ENCODE measurements at regions not wholly inside any gene's neighbourhood (a gene's known extent, or its start where the extent isn't known, plus 50 kb on each side); places are given as distances from the start of the nearest gene placed in this dataset.

- no peak for DNase-seq
- intact Hi-C loops (cut with DNase I; ENCODE audit: low total_unique reads) = no loop called here
- H3K4me1 ChIP-seq = no peaks in the 10 kb centered on the region
- no peak overlapping the region for H3K4me3 ChIP-seq
- TF ChIP-seq POLR2A (IDR thresholded peaks at IDR 0.05) (no peak), CTCF (IDR thresholded peaks at IDR 0.05) (no peak)
- no peaks in the 10 kb centered on the region for H3K27me3 ChIP-seq
- H3K9me3 ChIP-seq = no peaks in the 10 kb centered on the region
- H3K27ac ChIP-seq = no peak overlapping the region
- H3K36me3 ChIP-seq = no peaks in the 10 kb centered on the region
Measured at GRCh38 chr5:125365747-125366146, 619.3 kb upstream of the ZNF608 start.

GRCh38 chr5:125367702-125368101 lies 621.3 kb upstream of the ZNF608 start:
- DNase-seq = no peak
- H3K27ac ChIP-seq = no peak overlapping the region
- TF ChIP-seq POLR2A (IDR thresholded peaks at IDR 0.05) = no peak
- no peak for TF ChIP-seq CTCF (IDR thresholded peaks at IDR 0.05)
- no peaks in the 10 kb centered on the region for H3K27me3 ChIP-seq
- no peaks in the 10 kb centered on the region for H3K4me1 ChIP-seq
- H3K9me3 ChIP-seq = no peaks in the 10 kb centered on the region
- intact Hi-C loops (cut with DNase I; ENCODE audit: low total_unique reads) = no loop called here
- H3K4me3 ChIP-seq = no peak overlapping the region
- H3K36me3 ChIP-seq = no peaks in the 10 kb centered on the region

GRCh38 chr5:125370461-125371205 lies 624.2 kb upstream of the ZNF608 start:
- Histone ChIP-seq H3K27ac (no peak overlapping the region), H3K4me1 (no peaks in the 10 kb centered on the region), H3K9me3 (no peaks in the 10 kb centered on the region), H3K36me3 (no peaks in the 10 kb centered on the region), H3K27me3 (no peaks in the 10 kb centered on the region), H3K4me3 (no peak overlapping the region)
- intact Hi-C loops (cut with DNase I; ENCODE audit: low total_unique reads) = no loop called here
- DNase-seq = no peak
- no peak for TF ChIP-seq POLR2A (IDR thresholded peaks at IDR 0.05)
- no peak for TF ChIP-seq CTCF (IDR thresholded peaks at IDR 0.05)

GRCh38 chr5:125372694-125373631 lies 626.5 kb upstream of the ZNF608 start:
- TF ChIP-seq CTCF (IDR thresholded peaks at IDR 0.05) = no peak
- no peak for TF ChIP-seq POLR2A (IDR thresholded peaks at IDR 0.05)
- Histone ChIP-seq H3K4me1 (no peaks in the 10 kb centered on the region), H3K27ac (no peak overlapping the region), H3K9me3 (no peaks in the 10 kb centered on the region), H3K4me3 (no peak overlapping the region), H3K36me3 (no peaks in the 10 kb centered on the region), H3K27me3 (no peaks in the 10 kb centered on the region)
- no peak for DNase-seq
- intact Hi-C loops (cut with DNase I; ENCODE audit: low total_unique reads) = no loop called here

- TF ChIP-seq CTCF (IDR thresholded peaks at IDR 0.05) (no peak), POLR2A (IDR thresholded peaks at IDR 0.05) (no peak)
- no peak for DNase-seq
- H3K9me3 ChIP-seq = no peaks in the 10 kb centered on the region
- intact Hi-C loops (cut with DNase I; ENCODE audit: low total_unique reads) = no loop called here
- H3K27ac ChIP-seq = no peak overlapping the region
- no peaks in the 10 kb centered on the region for H3K36me3 ChIP-seq
- no peaks in the 10 kb centered on the region for H3K4me1 ChIP-seq
- no peaks in the 10 kb centered on the region for H3K27me3 ChIP-seq
- no peak overlapping the region for H3K4me3 ChIP-seq
Measured at GRCh38 chr5:125375143-125375542, 628.7 kb upstream of the ZNF608 start.
